GM19023 (cell line): ENCODE measurements at regions not wholly inside any gene's neighbourhood (a gene's known extent, or its start where the extent isn't known, plus 50 kb on each side); places are given as distances from the start of the nearest gene placed in this dataset.

Experiments used
- ATAC-seq: cut with Tn5 transposase; IDR thresholded peaks from one replicate; pipeline ENCODE4 v1.9.1; 2021; ENCODE audit warnings: mild to moderate bottlenecking, moderate library complexity; ENCODE audit not compliant: unreplicated experiment

GRCh38 chr4:38310446-38311043 is 350.3 kb downstream of the PTTG2 start:
- peak; percentile 92 for ATAC-seq

GRCh38 chr4:38311495-38312126 is 351.4 kb downstream of the PTTG2 start:
- no peak for ATAC-seq

GRCh38 chr4:38313175-38313574 is 350.8 kb upstream of the KLF3 start:
- ATAC-seq, result no peak

- ATAC-seq, result no peak
Measured at GRCh38 chr4:38313999-38314561, 349.9 kb upstream of the KLF3 start.

- ATAC-seq, result no peak
Measured at GRCh38 chr4:38314663-38315062, 349.3 kb upstream of the KLF3 start.

GRCh38 chr4:38315286-38315685 is 348.7 kb upstream of the KLF3 start:
- ATAC-seq, result no peak

GRCh38 chr4:38316045-38316444 is 348.0 kb upstream of the KLF3 start:
- no peak for ATAC-seq

- ATAC-seq, result no peak
Measured at GRCh38 chr4:38317041-38317674, 346.8 kb upstream of the KLF3 start.

- peak; percentile 94 for ATAC-seq
Measured at GRCh38 chr4:38318737-38319455, 345.1 kb upstream of the KLF3 start.

- ATAC-seq, result peak; percentile 36
Measured at GRCh38 chr4:38319456-38320342, 344.3 kb upstream of the KLF3 start.

GRCh38 chr4:38320343-38320695 is 343.7 kb upstream of the KLF3 start:
- ATAC-seq, result no peak

GRCh38 chr4:38320833-38321232 is 343.2 kb upstream of the KLF3 start:
- ATAC-seq, result no peak

- no peak for ATAC-seq
Measured at GRCh38 chr4:38322714-38323113, 341.3 kb upstream of the KLF3 start.

- no peak for ATAC-seq
Measured at GRCh38 chr4:38323141-38323641, 340.8 kb upstream of the KLF3 start.

GRCh38 chr4:38324861-38325628 is 339.0 kb upstream of the KLF3 start:
- ATAC-seq, result no peak

- ATAC-seq, result no peak
Measured at GRCh38 chr4:38325629-38325913, 338.4 kb upstream of the KLF3 start.

GRCh38 chr4:38326499-38326898 is 337.5 kb upstream of the KLF3 start:
- ATAC-seq, result no peak

- no peak for ATAC-seq
Measured at GRCh38 chr4:38327174-38327573, 336.8 kb upstream of the KLF3 start.

- ATAC-seq, result no peak
Measured at GRCh38 chr4:38328989-38329729, 334.8 kb upstream of the KLF3 start.
